ENCODE measurements at regions not wholly inside any gene's neighbourhood (a gene's known extent, or its start where the extent isn't known, plus 50 kb on each side); places are given as distances from the start of the nearest gene placed in this dataset.

GRCh38 chr4:20302336-20302735 is 50.6 kb downstream of the SLIT2 start:
- DNase-seq (ENCODE audit: low spot score) (no peak), ATAC-seq (no peak)

- ATAC-seq: no peak
Measured at GRCh38 chr4:20305976-20306375, 54.3 kb downstream of the SLIT2 start.

GRCh38 chr4:20311856-20312255 is 60.2 kb downstream of the SLIT2 start:
- no peak for ATAC-seq
- DNase-seq (ENCODE audit: low spot score): no peak

More at GRCh38 chr4:20305976-20306375, 54.3 kb downstream of the SLIT2 start:
- no peak for DNase-seq (ENCODE audit: low spot score)

GRCh38 chr4:20313237-20314030 is 61.7 kb downstream of the SLIT2 start:
- DNase-seq (ENCODE audit: low spot score): no peak
- ATAC-seq: peak; percentile 41

- DNase-seq (ENCODE audit: low spot score) (no peak), ATAC-seq (no peak)
Measured at GRCh38 chr4:20317424-20317985, 65.8 kb downstream of the SLIT2 start.

- no peak for ATAC-seq
- no peak for DNase-seq (ENCODE audit: low spot score)
Measured at GRCh38 chr4:20318001-20318908, 66.5 kb downstream of the SLIT2 start.

GRCh38 chr4:20318909-20319277 is 67.2 kb downstream of the SLIT2 start:
- DNase-seq (ENCODE audit: low spot score) (no peak), ATAC-seq (no peak)

GRCh38 chr4:20319825-20320612 is 68.3 kb downstream of the SLIT2 start:
- ATAC-seq (no peak), DNase-seq (ENCODE audit: low spot score) (no peak)

- ATAC-seq: no peak
- DNase-seq (ENCODE audit: low spot score): no peak
Measured at GRCh38 chr4:20323991-20324390, 72.3 kb downstream of the SLIT2 start.

GRCh38 chr4:20326460-20326859 is 74.8 kb downstream of the SLIT2 start:
- DNase-seq (ENCODE audit: low spot score) (no peak), ATAC-seq (no peak)

- DNase-seq (ENCODE audit: low spot score): no peak
- no peak for ATAC-seq
Measured at GRCh38 chr4:20326977-20327376, 75.3 kb downstream of the SLIT2 start.

- no peak for ATAC-seq
- no peak for DNase-seq (ENCODE audit: low spot score)
Measured at GRCh38 chr4:20327808-20328207, 76.1 kb downstream of the SLIT2 start.

- ATAC-seq (no peak), DNase-seq (ENCODE audit: low spot score) (no peak)
Measured at GRCh38 chr4:20331642-20332041, 79.9 kb downstream of the SLIT2 start.

- no peak for ATAC-seq
- no peak for DNase-seq (ENCODE audit: low spot score)
Measured at GRCh38 chr4:20333141-20333715, 81.5 kb downstream of the SLIT2 start.

- DNase-seq (ENCODE audit: low spot score) (no peak), ATAC-seq (no peak)
Measured at GRCh38 chr4:20337261-20337664, 85.6 kb downstream of the SLIT2 start.

GRCh38 chr4:20338841-20339240 is 87.1 kb downstream of the SLIT2 start:
- DNase-seq (ENCODE audit: low spot score) (no peak), ATAC-seq (no peak)

GRCh38 chr4:20341134-20341738 is 89.5 kb downstream of the SLIT2 start:
- ATAC-seq (no peak), DNase-seq (ENCODE audit: low spot score) (no peak)

GRCh38 chr4:20347531-20347930 is 95.8 kb downstream of the SLIT2 start:
- ATAC-seq: no peak
- DNase-seq (ENCODE audit: low spot score): no peak

- DNase-seq (ENCODE audit: low spot score) (no peak), ATAC-seq (no peak)
Measured at GRCh38 chr4:20348411-20348810, 96.7 kb downstream of the SLIT2 start.

Data from left lobe of liver (tissue), 2 donors.